HCT116 (cell line): ENCODE measurements at regions not wholly inside any gene's neighbourhood (a gene's known extent, or its start where the extent isn't known, plus 50 kb on each side); places are given as distances from the start of the nearest gene placed in this dataset.
A peak's percentile ranks its signal among the peaks of the same experiment; 100 is the strongest.
"Not testable (repeated sequence)": the region's sequence is repeated elsewhere in the genome, so short reads cannot be mapped to it uniquely, and the experiment has no call there.

Experiments
- ATAC-seq: fragments of 200-7000 bp; cut with Tn5 transposase; 2 replicates; pipeline ENCODE4 v1.9.1; 2020; ENCODE audit warnings: mild to moderate bottlenecking, moderate library complexity
- BruUV-seq: library from RNA; stranded (reverse); fragments of 400-500 nt; replicated peaks from 2 replicates; lab custom pipeline; 2021; lab: Mats Ljungman, UMichigan
- CTCF ChIA-PET: fragments of 300-600 bp; sonication (Branson Sonifier 250); formaldehyde crosslinking; loops from one replicate; lab custom pipeline; 2021; ENCODE audit warnings: antibody characterized with exemption; lab: Charles Lee
- POLR2A ChIA-PET: fragments of 300-600, 350-600 bp; sonication (Branson Sonifier 250); formaldehyde crosslinking; loops from one replicate; lab custom pipeline; 2021; ENCODE audit warnings: antibody characterized with exemption; lab: Charles Lee
- RAD21 ChIA-PET, 2 experiments: fragments of 300-600 bp; sonication (Branson Sonifier 250); formaldehyde crosslinking; loops; one replicate each; lab custom pipeline; 2023; ENCODE audit warnings: low total read pairs in 2 of 2; ENCODE audit not compliant: uncharacterized antibody in 2 of 2, unreplicated experiment in 2 of 2, low non-redundant PET in 1 of 2; lab: Charles Lee
- DNase-seq: peaks from one replicate; pipeline ENCODE4 v3.0.0-alpha.2; 2010; ENCODE audit warnings: low read depth, low spot score
- H2AFZ ChIP-seq: fragments of 200-600 bp; shearing (Covaris generic), sonication (generic); 2 replicates; pipeline ENCODE4 v1.6.1; 2017; ENCODE audit warnings: low read depth, mixed run types, mixed read lengths, antibody characterized with exemption, low read length; ENCODE audit not compliant: poor library complexity, severe bottlenecking
- H3K27ac ChIP-seq: 2 replicates; pipeline ENCODE4 v1.5.1; 2012; ENCODE audit warnings: low read depth, low read length
- H3K27me3 ChIP-seq: fragments of 200-600 bp; sonication (generic); 2 replicates; pipeline ENCODE4 v1.6.1; 2016; ENCODE audit warnings: mixed run types, low read length, mixed read lengths; ENCODE audit not compliant: insufficient read depth
- H3K36me3 ChIP-seq, 2 experiments: fragments of 200-500 bp in 1 of 2; fragments of 200-600 bp in 1 of 2; sonication (Bioruptor generic) in 1 of 2; sonication (generic) in 1 of 2; 2 replicates each; pipeline versions ENCODE4 v1.5.1 to v1.6.1; 2014 to 2016; ENCODE audit warnings: low read length in 2 of 2, inconsistent platforms in 1 of 2, mixed read lengths in 1 of 2, mixed run types in 1 of 2; ENCODE audit not compliant: insufficient read depth in 2 of 2, control insufficient read depth in 1 of 2
- H3K4me1 ChIP-seq, 2 experiments: fragments of 200-600 bp in 1 of 2; sonication (generic) in 1 of 2; 2 replicates each; pipeline versions ENCODE4 v1.5.1 to v1.6.1; 2012 to 2017; ENCODE audit warnings: low read length in 2 of 2, inconsistent platforms in 1 of 2, mild to moderate bottlenecking in 1 of 2, mixed read lengths in 1 of 2, mixed run types in 1 of 2, moderate library complexity in 1 of 2; ENCODE audit not compliant: insufficient read depth in 2 of 2, control insufficient read depth in 1 of 2
- H3K4me2 ChIP-seq: fragments of 200-600 bp; sonication (generic); 2 replicates; pipeline ENCODE4 v1.6.1; 2017; ENCODE audit warnings: mixed run types, low read length, mixed read lengths
- H3K4me3 ChIP-seq, 2 experiments: fragments of 200-600 bp in 1 of 2; sonication (generic) in 1 of 2; replicated peaks in 1 of 2; 2 replicates each; pipeline ENCODE4 v1.5.1; 2011 to 2016; ENCODE audit warnings: low read length in 2 of 2, control low read depth in 1 of 2, low read depth in 1 of 2, mild to moderate bottlenecking in 1 of 2, mixed read lengths in 1 of 2, mixed run types in 1 of 2
- H3K79me2 ChIP-seq: fragments of 200-600 bp; sonication (generic); 2 replicates; pipeline ENCODE4 v1.6.1; 2017; ENCODE audit warnings: mild to moderate bottlenecking, mixed run types, low read length, moderate library complexity, mixed read lengths; ENCODE audit not compliant: insufficient read depth
- H3K9ac ChIP-seq: fragments of 200-600 bp; sonication (generic); 2 replicates; pipeline ENCODE4 v1.6.1; 2016; ENCODE audit warnings: low read length, mixed read lengths
- H3K9me2 ChIP-seq: fragments of 200-600 bp; sonication (generic), shearing (Covaris generic); 2 replicates; pipeline ENCODE4 v1.6.1; 2017; ENCODE audit warnings: mixed run types, mild to moderate bottlenecking, moderate library complexity; ENCODE audit not compliant: insufficient read depth
- H3K9me3 ChIP-seq, 2 experiments: fragments of 200-500 bp in 1 of 2; fragments of 200-600 bp in 1 of 2; sonication (Bioruptor generic) in 1 of 2; sonication (generic) in 1 of 2; 2 replicates each; pipeline ENCODE4 v1.6.1; 2014 to 2017; ENCODE audit warnings: low read length in 2 of 2, mixed read lengths in 2 of 2, inconsistent platforms in 1 of 2, low read depth in 1 of 2, mild to moderate bottlenecking in 1 of 2, mixed run types in 1 of 2, moderate library complexity in 1 of 2; ENCODE audit not compliant: control insufficient read depth in 1 of 2, insufficient read depth in 1 of 2
- H4K20me1 ChIP-seq: fragments of 200-600 bp; sonication (generic), shearing (Covaris generic); 2 replicates; pipeline ENCODE4 v1.6.1; 2017; ENCODE audit warnings: mixed run types, mild to moderate bottlenecking, moderate library complexity; ENCODE audit not compliant: insufficient read depth
- intact Hi-C: fragments of 100-400 bp; cut with micrococcal nuclease; formaldehyde crosslinking; loops from 2 replicates; pipeline ENCODE4 v1.10.0; 2022

DNA sequence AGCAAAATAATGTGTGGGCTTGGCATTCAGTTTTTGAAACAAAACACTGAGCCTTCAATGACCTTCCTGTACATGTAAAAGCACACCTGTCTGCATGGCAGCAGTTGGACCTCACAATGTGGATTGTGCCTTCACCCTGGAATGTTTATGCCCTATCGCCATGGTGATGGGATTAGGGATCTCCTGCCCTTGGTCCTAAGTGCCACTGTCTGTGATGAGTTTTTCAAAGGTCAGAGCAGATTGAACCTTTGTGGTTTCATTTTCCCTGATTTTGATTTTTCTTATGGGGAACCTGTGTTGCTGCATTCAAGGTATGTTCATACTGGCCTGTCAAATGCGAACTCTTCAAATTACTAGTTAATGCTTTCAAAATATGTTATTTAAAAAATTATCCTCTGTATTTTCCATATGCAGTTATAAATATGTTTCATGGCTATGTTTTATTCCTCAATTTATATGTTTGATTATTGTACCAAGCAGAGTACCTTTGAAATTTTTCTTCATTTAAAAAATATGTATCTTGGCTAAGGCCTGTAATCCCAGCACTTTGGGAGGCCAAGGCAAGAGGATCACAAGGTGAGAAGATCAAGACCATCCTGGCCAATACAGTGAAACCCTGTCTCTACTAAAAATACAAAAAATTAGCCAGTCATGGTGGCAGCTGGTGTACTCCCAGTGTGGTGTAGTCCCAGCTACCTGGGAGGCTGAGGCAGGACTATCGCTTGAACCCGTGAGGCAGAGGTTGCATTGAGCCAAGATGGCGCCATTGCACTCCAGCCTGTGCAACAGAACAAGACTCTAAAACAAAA lies 969.7 kb downstream of the TUBA3C start:
- BruUV-seq, intact Hi-C loops, DNase-seq: not testable (repeated sequence)

DNA sequence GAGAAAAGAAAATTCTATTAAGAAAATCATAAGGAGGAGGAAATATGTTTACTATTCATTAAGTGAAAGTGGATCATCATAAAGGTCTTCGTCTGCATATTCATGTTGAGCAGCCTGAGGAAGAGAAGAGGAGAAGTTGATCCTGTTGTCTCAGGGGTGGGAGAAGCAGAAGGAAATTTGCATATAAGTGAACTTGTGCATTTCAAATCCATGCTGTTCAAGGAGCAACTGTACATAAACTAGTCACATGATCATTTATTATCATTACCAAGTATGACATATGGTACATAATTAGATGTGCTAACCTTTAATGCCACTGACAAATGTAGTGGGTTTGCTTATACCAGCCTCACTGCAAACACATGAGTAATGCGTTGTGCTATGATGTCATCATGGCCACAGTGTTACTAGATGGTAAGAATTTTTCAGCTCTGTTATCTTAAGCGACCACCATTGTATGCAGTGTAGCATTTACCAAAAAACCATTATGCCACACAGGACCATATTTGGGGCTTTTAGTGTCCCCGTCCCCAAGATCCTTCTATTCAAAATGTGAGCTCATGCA lies 976.9 kb downstream of the TUBA3C start:
- H3K9me3 ChIP-seq, intact Hi-C loops, H3K9ac ChIP-seq, H3K27me3 ChIP-seq, H3K27ac ChIP-seq, H3K79me2 ChIP-seq, H4K20me1 ChIP-seq, H3K4me3 ChIP-seq, H3K4me1 ChIP-seq, H3K36me3 ChIP-seq, H2AFZ ChIP-seq, CTCF ChIA-PET, RAD21 ChIA-PET, DNase-seq, BruUV-seq, H3K9me2 ChIP-seq, ATAC-seq, POLR2A ChIA-PET, H3K4me2 ChIP-seq: not testable (repeated sequence)

More for the DNA sequence above, 969.7 kb downstream of the TUBA3C start:
- H3K4me3 ChIP-seq, RAD21 ChIA-PET, CTCF ChIA-PET, H3K27ac ChIP-seq, H3K79me2 ChIP-seq, H3K9me2 ChIP-seq, H3K4me2 ChIP-seq, H3K9ac ChIP-seq, H3K36me3 ChIP-seq, H4K20me1 ChIP-seq, H3K9me3 ChIP-seq, H3K27me3 ChIP-seq, H3K4me1 ChIP-seq, H2AFZ ChIP-seq, POLR2A ChIA-PET: not testable (repeated sequence)
- ATAC-seq = peak; percentile 72

DNA sequence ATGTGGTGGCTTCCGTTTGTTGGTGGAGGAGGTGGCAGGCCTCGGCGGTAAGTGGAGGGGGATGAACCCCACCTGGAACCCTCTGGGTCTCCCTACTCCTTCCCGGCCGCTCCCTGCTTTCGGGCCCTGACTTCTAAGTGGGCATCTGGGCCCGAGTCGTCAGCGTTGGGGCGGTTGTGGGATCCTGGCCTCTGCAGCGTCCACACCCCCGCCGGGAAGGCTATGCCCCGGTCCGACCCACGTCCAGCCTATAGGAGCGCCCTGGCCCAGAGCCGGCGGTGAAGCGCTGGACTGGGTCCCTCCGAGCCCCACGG lies 986.3 kb downstream of the TUBA3C start:
- H3K4me1 ChIP-seq, ATAC-seq, H4K20me1 ChIP-seq, POLR2A ChIA-PET, H3K4me3 ChIP-seq, H3K79me2 ChIP-seq, RAD21 ChIA-PET, H3K4me2 ChIP-seq, H3K27ac ChIP-seq, H3K36me3 ChIP-seq, BruUV-seq, CTCF ChIA-PET, H3K9me3 ChIP-seq, H2AFZ ChIP-seq, H3K9ac ChIP-seq, DNase-seq, intact Hi-C loops, H3K27me3 ChIP-seq, H3K9me2 ChIP-seq: not testable (repeated sequence)

DNA sequence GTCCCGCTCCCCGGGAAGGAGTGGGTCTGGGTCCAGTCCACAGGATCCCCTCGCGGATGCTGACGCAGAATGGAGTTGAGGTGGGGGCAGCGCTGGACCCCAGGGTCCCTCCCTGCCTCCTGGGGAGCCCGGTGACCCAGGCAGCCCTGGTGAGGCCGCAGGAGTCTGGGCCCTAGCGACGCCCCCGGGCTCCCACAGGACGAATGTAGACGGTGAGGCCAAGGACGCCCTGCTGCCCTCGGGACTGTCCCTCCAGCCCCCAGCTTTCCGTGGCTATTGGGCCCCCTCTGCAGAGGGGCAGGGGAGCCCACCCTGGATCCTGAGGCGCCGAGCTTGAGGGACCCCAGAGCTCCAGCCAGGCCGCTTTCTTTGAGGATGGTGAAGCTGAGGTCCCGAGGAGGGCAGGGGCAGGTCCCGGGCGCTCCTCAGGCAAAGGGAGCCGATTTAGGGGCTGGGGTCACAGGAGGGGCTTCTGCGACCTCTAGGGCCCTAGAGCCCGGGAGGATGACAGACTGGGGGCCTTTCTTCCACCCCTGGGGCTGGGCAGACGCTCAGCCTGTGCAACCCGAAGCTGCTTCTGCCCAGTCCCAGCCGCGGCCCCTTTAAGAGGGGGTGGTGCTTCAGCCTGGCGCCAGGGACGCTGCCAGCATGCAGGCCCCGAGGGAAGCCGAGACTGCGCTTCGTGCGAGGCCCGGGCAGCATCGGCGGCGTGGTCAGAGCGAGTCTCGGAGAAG lies 986.8 kb downstream of the TUBA3C start:
- RAD21 ChIA-PET, DNase-seq, H2AFZ ChIP-seq, H3K9ac ChIP-seq, H3K36me3 ChIP-seq, H3K4me3 ChIP-seq, H3K4me2 ChIP-seq, H4K20me1 ChIP-seq, H3K27ac ChIP-seq, H3K27me3 ChIP-seq, H3K9me2 ChIP-seq, BruUV-seq, H3K9me3 ChIP-seq, H3K4me1 ChIP-seq, H3K79me2 ChIP-seq, CTCF ChIA-PET, intact Hi-C loops, POLR2A ChIA-PET: not testable (repeated sequence)
- peak; percentile 67 for ATAC-seq
